ENCODE measurements at regions not wholly inside any gene's neighbourhood (a gene's known extent, or its start where the extent isn't known, plus 50 kb on each side); places are given as distances from the start of the nearest gene placed in this dataset.

GRCh38 chr6:170229396-170229795 is 61.5 kb downstream of the DLL1 start:
- TF ChIP-seq CTCF (IDR thresholded peaks at IDR 0.05), result no peak
- no peak for TF ChIP-seq POLR2A (IDR thresholded peaks at IDR 0.05)
